ENCODE measurements at regions not wholly inside any gene's neighbourhood (a gene's known extent, or its start where the extent isn't known, plus 50 kb on each side); places are given as distances from the start of the nearest gene placed in this dataset.
A peak's percentile ranks its signal among the peaks of the same experiment; 100 is the strongest.

GRCh38 chr4:10185518-10186227 is 69.1 kb upstream of the WDR1 start:
- H3K4me1 ChIP-seq (replicated peaks in 1 of 2) = no peaks in the 10 kb centered on the region
- 17 to 82% (median 69%) methylated on average over 1 to 4 of the region's 5 CpGs; no CpG with 5 or more reads in 5 of the 10 experiments for WGBS, 10 experiments
- no peak for ATAC-seq (replicated peaks in 6 of 8)
- no peak overlapping the region for H3K27ac ChIP-seq
- no peak overlapping the region for H3K4me3 ChIP-seq
- in situ Hi-C loops (cut with MboI; ENCODE audit: low pct_unique_long_range_greater_than_20kb in 2 of 9, low sequenced_read_pairs in 9 of 9, unreplicated experiment in 9 of 9) = no loop called here

DNA sequence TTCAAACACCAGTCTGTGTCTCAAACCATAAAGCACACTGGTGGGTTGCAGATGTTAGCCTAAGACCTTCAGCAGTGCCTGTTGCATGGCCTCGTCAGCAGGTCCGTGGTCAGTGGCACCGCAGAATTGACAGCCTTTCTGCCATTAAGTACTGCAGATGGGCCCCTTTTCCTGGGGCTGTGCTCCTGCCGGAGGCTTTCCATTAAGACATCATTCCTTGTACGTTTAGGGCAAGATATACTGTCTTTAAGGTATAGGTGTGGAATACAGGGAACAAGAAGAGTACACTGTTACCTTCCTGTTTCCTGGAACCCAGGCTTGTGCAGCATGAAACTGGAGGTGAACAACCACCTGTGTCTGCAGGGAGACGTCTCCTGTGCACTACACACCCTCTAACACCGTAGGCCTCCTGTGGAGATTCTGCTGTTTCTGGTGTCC is 67.9 kb upstream of the WDR1 start:
- no peaks in the 10 kb centered on the region for H3K4me1 ChIP-seq (replicated peaks in 1 of 2)
- no peak for ATAC-seq (replicated peaks in 6 of 8)
- no peak overlapping the region for H3K4me3 ChIP-seq
- no peak overlapping the region for H3K27ac ChIP-seq
- WGBS, 10 experiments = 53 to 100% (median 65%) methylated on average over 2 to 4 of the region's 7 CpGs; no CpG with 5 or more reads in 3 of the 10 experiments
- in situ Hi-C loops (cut with MboI; ENCODE audit: low pct_unique_long_range_greater_than_20kb in 2 of 9, low sequenced_read_pairs in 9 of 9, unreplicated experiment in 9 of 9) = no loop called here

DNA sequence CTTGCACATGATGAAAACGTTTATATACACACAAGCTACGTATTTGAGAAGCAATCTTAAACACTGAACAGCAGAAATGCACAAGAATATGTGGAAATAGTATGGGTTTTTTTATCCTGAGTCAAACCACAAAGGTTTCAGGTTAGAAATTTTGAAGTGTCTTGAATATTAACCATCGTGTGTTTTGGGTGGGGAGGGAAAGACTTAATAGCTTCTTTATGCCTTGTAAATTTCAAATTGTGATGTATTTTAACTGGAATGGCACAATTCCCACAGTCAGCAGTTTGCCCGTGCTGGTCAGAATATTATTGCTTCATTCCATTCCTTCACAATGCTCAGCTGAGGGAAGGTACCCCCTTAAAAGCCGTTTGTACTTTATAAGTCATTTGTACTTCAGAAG is 67.4 kb upstream of the WDR1 start:
- H3K27ac ChIP-seq = no peak overlapping the region
- WGBS, 10 experiments = 0 to 60% (median 31%) methylated on average over 1 to 5 of the region's 5 CpGs
- H3K4me1 ChIP-seq (replicated peaks in 1 of 2) = no peaks in the 10 kb centered on the region
- no peak overlapping the region for H3K4me3 ChIP-seq
- in situ Hi-C loops (cut with MboI; ENCODE audit: low pct_unique_long_range_greater_than_20kb in 2 of 9, low sequenced_read_pairs in 9 of 9, unreplicated experiment in 9 of 9) = no loop called here
- ATAC-seq (replicated peaks in 6 of 8) = peak in 1 of 8 experiments; percentile 9

- H3K4me1 ChIP-seq (replicated peaks in 1 of 2) = no peaks in the 10 kb centered on the region
- no peak overlapping the region for H3K27ac ChIP-seq
- 33 to 100% (median 82%) methylated on average over 1 of the region's 1 CpG; no CpG with 5 or more reads in 5 of the 10 experiments for WGBS, 10 experiments
- ATAC-seq (replicated peaks in 6 of 8) = no peak
- H3K4me3 ChIP-seq = no peak overlapping the region
- in situ Hi-C loops (cut with MboI; ENCODE audit: low pct_unique_long_range_greater_than_20kb in 2 of 9, low sequenced_read_pairs in 9 of 9, unreplicated experiment in 9 of 9) = no loop called here
Observed at GRCh38 chr4:10183462-10183861, 66.9 kb upstream of the WDR1 start.

- in situ Hi-C loops (cut with MboI; ENCODE audit: low pct_unique_long_range_greater_than_20kb in 2 of 9, low sequenced_read_pairs in 9 of 9, unreplicated experiment in 9 of 9) = no loop called here
- Histone ChIP-seq H3K4me3 (no peak overlapping the region), H3K27ac (no peak overlapping the region), H3K4me1 (replicated peaks in 1 of 2) (no peaks in the 10 kb centered on the region)
- peak in 5 of 8 experiments; percentile 9 to 44 (median 30) for ATAC-seq (replicated peaks in 6 of 8)
- WGBS, 10 experiments = 45 to 94% (median 80%) methylated on average over 1 to 6 of the region's 6 CpGs; no CpG with 5 or more reads in 1 of the 10 experiments
Observed at GRCh38 chr4:10182446-10183424, 66.1 kb upstream of the WDR1 start.

DNA sequence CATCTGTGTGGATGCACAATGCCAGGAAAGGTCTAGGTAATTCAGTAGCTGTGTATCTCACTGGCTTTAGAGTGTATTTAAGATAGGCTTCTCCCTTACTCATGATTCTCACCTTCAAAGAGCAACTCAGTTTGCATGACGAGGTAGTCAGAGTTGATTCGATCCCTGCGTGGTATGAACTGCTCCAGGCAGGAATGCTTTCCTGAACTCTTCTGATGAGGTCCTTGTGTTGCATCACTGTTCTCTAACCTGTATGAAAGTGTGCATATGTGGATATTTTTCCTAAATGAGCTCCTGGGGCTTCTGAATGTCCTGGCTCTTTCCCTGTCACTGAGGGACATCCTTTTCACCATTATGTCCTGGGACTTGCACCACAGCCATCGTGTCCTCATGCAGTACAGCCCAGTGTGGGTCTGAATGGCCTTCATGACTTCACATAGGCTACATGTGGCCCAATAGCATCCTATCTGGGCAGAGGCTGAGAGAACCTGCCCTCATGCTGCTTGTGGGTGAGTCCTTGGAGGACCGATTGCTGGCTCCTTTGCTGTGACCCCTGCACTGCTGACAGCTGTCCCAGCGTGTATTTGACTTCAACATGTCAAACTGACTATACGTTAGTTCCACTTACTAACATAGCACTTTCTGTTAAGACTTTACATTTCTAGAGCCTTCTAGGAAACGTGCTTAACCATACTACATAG is 65.3 kb upstream of the WDR1 start:
- in situ Hi-C loops (cut with MboI; ENCODE audit: low pct_unique_long_range_greater_than_20kb in 2 of 9, low sequenced_read_pairs in 9 of 9, unreplicated experiment in 9 of 9) = no loop called here
- WGBS, 10 experiments = 20 to 85% (median 60%) methylated on average over 1 to 8 of the region's 8 CpGs
- no peak for ATAC-seq (replicated peaks in 6 of 8)
- H3K4me1 ChIP-seq (replicated peaks in 1 of 2) = no peaks in the 10 kb centered on the region
- H3K4me3 ChIP-seq = no peak overlapping the region
- no peak overlapping the region for H3K27ac ChIP-seq

- H3K4me3 ChIP-seq = no peak overlapping the region
- in situ Hi-C loops (cut with MboI; ENCODE audit: low pct_unique_long_range_greater_than_20kb in 2 of 9, low sequenced_read_pairs in 9 of 9, unreplicated experiment in 9 of 9) = no loop called here
- 17 to 72% (median 43%) methylated on average over 1 to 4 of the region's 4 CpGs; no CpG with 5 or more reads in 3 of the 10 experiments for WGBS, 10 experiments
- H3K27ac ChIP-seq = no peak overlapping the region
- peak in 2 of 8 experiments; percentile 37 to 76 for ATAC-seq (replicated peaks in 6 of 8)
- no peaks in the 10 kb centered on the region for H3K4me1 ChIP-seq (replicated peaks in 1 of 2)
Observed at GRCh38 chr4:10180927-10181744, 64.5 kb upstream of the WDR1 start.

DNA sequence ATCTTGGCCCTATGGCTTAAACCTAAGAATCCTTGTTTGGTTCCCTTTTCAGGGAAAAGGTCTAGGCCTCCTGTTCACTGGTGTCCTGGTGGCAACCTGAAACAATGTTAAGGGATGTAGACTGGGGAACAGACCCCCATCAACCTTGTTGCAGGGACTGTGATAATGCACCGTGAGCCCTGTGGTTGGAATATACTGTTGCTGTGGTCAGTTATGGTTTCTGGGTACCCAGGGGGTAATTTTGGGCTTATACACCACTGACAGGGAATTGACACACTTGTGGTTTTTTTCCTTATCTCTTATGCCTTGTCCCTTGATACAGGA is 64.0 kb upstream of the WDR1 start:
- H3K4me1 ChIP-seq (replicated peaks in 1 of 2) = no peaks in the 10 kb centered on the region
- in situ Hi-C loops (cut with MboI; ENCODE audit: low pct_unique_long_range_greater_than_20kb in 2 of 9, low sequenced_read_pairs in 9 of 9, unreplicated experiment in 9 of 9) = no loop called here

GRCh38 chr4:10179957-10180602 is 63.5 kb upstream of the WDR1 start:
- Histone ChIP-seq H3K4me3 (no peak overlapping the region), H3K4me1 (replicated peaks in 1 of 2) (no peaks in the 10 kb centered on the region), H3K27ac (no peak overlapping the region)
- in situ Hi-C loops (cut with MboI; ENCODE audit: low pct_unique_long_range_greater_than_20kb in 2 of 9, low sequenced_read_pairs in 9 of 9, unreplicated experiment in 9 of 9) = loop anchor here in 1 of 9 experiments (10.0 kb wide), 1 partner anchor 225 kb away; no protein-coding TSS in a partner anchor
- no peak for ATAC-seq (replicated peaks in 6 of 8)
- 0 to 88% (median 53%) methylated on average over 1 to 4 of the region's 4 CpGs for WGBS, 10 experiments

More for the DNA sequence above, 64.0 kb upstream of the WDR1 start:
- no peak for ATAC-seq (replicated peaks in 6 of 8)
- WGBS, 10 experiments = 0 to 86% (median 80%) methylated on average over 1 of the region's 1 CpG; no CpG with 5 or more reads in 6 of the 10 experiments
- Histone ChIP-seq H3K4me3 (no peak overlapping the region), H3K27ac (no peak overlapping the region)

DNA sequence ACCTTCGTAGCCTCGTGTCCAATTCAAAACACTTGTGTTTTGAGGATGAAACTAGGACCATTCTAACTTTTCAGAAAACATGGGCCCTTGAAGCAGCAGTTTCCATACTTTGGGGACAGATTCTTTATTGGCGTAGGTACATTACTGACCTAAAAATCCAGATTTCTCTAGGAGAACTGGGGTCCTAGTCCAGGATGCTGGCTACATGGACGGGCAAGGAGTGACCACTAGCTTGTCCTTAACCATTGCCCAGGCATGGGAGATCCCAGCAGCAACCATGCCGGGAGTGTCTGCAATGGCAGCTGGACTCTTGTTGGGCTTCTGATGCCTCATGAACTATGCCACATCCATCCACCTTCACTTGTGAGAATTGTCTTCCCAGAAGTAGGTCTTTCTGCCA is 62.2 kb upstream of the WDR1 start:
- H3K4me1 ChIP-seq (replicated peaks in 1 of 2) = no peaks in the 10 kb centered on the region
- ATAC-seq (replicated peaks in 6 of 8) = no peak
- no peak overlapping the region for H3K27ac ChIP-seq
- no peak overlapping the region for H3K4me3 ChIP-seq
- WGBS, 10 experiments = 20 to 60% (median 45%) methylated on average over 1 to 4 of the region's 5 CpGs; no CpG with 5 or more reads in 3 of the 10 experiments
- in situ Hi-C loops (cut with MboI; ENCODE audit: low pct_unique_long_range_greater_than_20kb in 2 of 9, low sequenced_read_pairs in 9 of 9, unreplicated experiment in 9 of 9) = loop anchor here in 1 of 9 experiments (10.0 kb wide), 1 partner anchor 226 kb away; no protein-coding TSS in a partner anchor

- peaks cover 0 to 4% of the 10 kb centered on the region in 2 donors for H3K4me1 ChIP-seq (replicated peaks in 1 of 2)
- 59 to 92% (median 74%) methylated on average over 1 to 7 of the region's 7 CpGs; no CpG with 5 or more reads in 2 of the 10 experiments for WGBS, 10 experiments
- no peak for ATAC-seq (replicated peaks in 6 of 8)
- in situ Hi-C loops (cut with MboI; ENCODE audit: low pct_unique_long_range_greater_than_20kb in 2 of 9, low sequenced_read_pairs in 9 of 9, unreplicated experiment in 9 of 9) = loop anchor here in 1 of 9 experiments (10.0 kb wide), 1 partner anchor 229 kb away; no protein-coding TSS in a partner anchor
- no peak overlapping the region for H3K27ac ChIP-seq
- H3K4me3 ChIP-seq = no peak overlapping the region
Observed at GRCh38 chr4:10175626-10176025, 59.0 kb upstream of the WDR1 start.

Data from motor neuron (in vitro differentiated cells).